Natural killer cell (primary cell): ENCODE measurements at regions not wholly inside any gene's neighbourhood (a gene's known extent, or its start where the extent isn't known, plus 50 kb on each side); places are given as distances from the start of the nearest gene placed in this dataset.

ENCODE experiments used
- ATAC-seq, 3 donors: fragments of 150-1000 bp in 2 of 3; fragments of 200-7000 bp in 1 of 3; cut with Tn5 transposase; 1 replicate in 1 of 3; 2 replicates in 2 of 3; pipeline ENCODE4 v1.10.0; 2021; ENCODE audit warnings: mild to moderate bottlenecking in 2 of 3, moderate library complexity in 2 of 3
- DNase-seq, 2 donors: peaks; one replicate each; pipeline versions ENCODE4 v3.0.0 to v3.0.0-alpha.2; 2013 to 2021; ENCODE audit warnings: mixed read lengths in 1 of 2
- H3K27ac ChIP-seq: one replicate; pipeline ENCODE4 v1.5.1; 2013; ENCODE audit warnings: mild to moderate bottlenecking, low read length
- H3K27me3 ChIP-seq: one replicate; pipeline ENCODE4 v1.6.1; 2013; ENCODE audit warnings: low read length; ENCODE audit not compliant: control insufficient read depth, insufficient read depth
- H3K36me3 ChIP-seq: one replicate; pipeline ENCODE4 v1.6.1; 2013; ENCODE audit warnings: low read length; ENCODE audit not compliant: control insufficient read depth, insufficient read depth
- H3K4me1 ChIP-seq: one replicate; pipeline ENCODE4 v1.6.1; 2013; ENCODE audit warnings: low read length; ENCODE audit not compliant: control insufficient read depth, insufficient read depth
- H3K4me3 ChIP-seq: one replicate; pipeline ENCODE4 v1.5.1; 2013; ENCODE audit warnings: low read length
- H3K9me3 ChIP-seq: one replicate; pipeline ENCODE4 v1.6.1; 2013; ENCODE audit warnings: low read length; ENCODE audit not compliant: control insufficient read depth, insufficient read depth
- H3K27ac Mint-ChIP-seq, 2 donors: one replicate each; pipeline ENCODE4 v1.8.0; 2022; ENCODE audit warnings: mild to moderate bottlenecking in 2 of 2, mixed read lengths in 2 of 2, moderate library complexity in 1 of 2
- H3K27me3 Mint-ChIP-seq, 2 donors: one replicate each; pipeline ENCODE4 v1.8.0; 2022; ENCODE audit warnings: low read depth in 2 of 2, mixed read lengths in 2 of 2
- H3K36me3 Mint-ChIP-seq: one replicate; pipeline ENCODE4 v1.8.0; 2022; ENCODE audit warnings: mixed read lengths
- H3K4me1 Mint-ChIP-seq, 2 donors: one replicate each; pipeline ENCODE4 v1.8.0; 2022; ENCODE audit warnings: mixed read lengths in 2 of 2
- H3K4me3 Mint-ChIP-seq: one replicate; pipeline ENCODE4 v1.8.0; 2022; ENCODE audit warnings: mild to moderate bottlenecking, moderate library complexity, mixed read lengths
- H3K9me3 Mint-ChIP-seq, 2 donors: one replicate each; pipeline ENCODE4 v1.8.0; 2022; ENCODE audit warnings: mixed read lengths in 2 of 2
- CTCF ChIP-seq: fragments of 200-600 bp; IDR thresholded peaks from one replicate; pipeline ENCODE4 v1.8.0; 2022; ENCODE audit warnings: antibody characterized with exemption
- WGBS: methylation state at CpG from one replicate; pipeline ENCODE4 v1.1.7; 2013; ENCODE audit warnings: missing lambda C conversion rate; ENCODE audit not compliant: insufficient coverage; 5-methylcytosine and 5-hydroxymethylcytosine counted together
- intact Hi-C: fragments of 100-400 bp; cut with micrococcal nuclease; formaldehyde crosslinking; loops from one replicate; pipeline ENCODE4 v1.14.2; 2022

- H3K4me3 Mint-ChIP-seq, result no peak overlapping the region
- intact Hi-C loops, result no loop called here
- H3K9me3 Mint-ChIP-seq, result peaks cover 10 to 19% of the 10 kb centered on the region in 2 donors
- Histone ChIP-seq H3K27me3 (no peaks in the 10 kb centered on the region), H3K4me1 (no peaks in the 10 kb centered on the region), H3K4me3 (no peak overlapping the region), H3K9me3 (no peaks in the 10 kb centered on the region), H3K27ac (no peak overlapping the region), H3K36me3 (no peaks in the 10 kb centered on the region)
- H3K27me3 Mint-ChIP-seq, result no peaks in the 10 kb centered on the region
- no peaks in the 10 kb centered on the region for H3K36me3 Mint-ChIP-seq
- TF ChIP-seq CTCF, result no peak
- ATAC-seq (no peak), DNase-seq (no peak)
- no peaks in the 10 kb centered on the region for H3K4me1 Mint-ChIP-seq
- H3K27ac Mint-ChIP-seq, result no peak overlapping the region
These were observed 126.3 kb downstream of the TRAM1L1 start for GRCh38 chr4:116959045-116959444.

GRCh38 chr4:116953947-116954346 lies 131.4 kb downstream of the TRAM1L1 start:
- no peak overlapping the region for H3K27ac Mint-ChIP-seq
- TF ChIP-seq CTCF, result no peak
- H3K27me3 ChIP-seq, result no peaks in the 10 kb centered on the region
- no peak overlapping the region for H3K4me3 ChIP-seq
- peaks cover 4 to 11% of the 10 kb centered on the region in 2 donors for H3K9me3 Mint-ChIP-seq
- no peak overlapping the region for H3K27ac ChIP-seq
- intact Hi-C loops, result no loop called here
- H3K9me3 ChIP-seq, result no peaks in the 10 kb centered on the region
- ATAC-seq (no peak), DNase-seq (no peak)
- H3K4me1 Mint-ChIP-seq, result no peaks in the 10 kb centered on the region
- H3K36me3 ChIP-seq, result no peaks in the 10 kb centered on the region
- no peaks in the 10 kb centered on the region for H3K27me3 Mint-ChIP-seq
- 80% methylated on average over 3 of the region's 3 CpGs for WGBS
- no peak overlapping the region for H3K4me3 Mint-ChIP-seq
- H3K36me3 Mint-ChIP-seq, result no peaks in the 10 kb centered on the region
- no peaks in the 10 kb centered on the region for H3K4me1 ChIP-seq

GRCh38 chr4:116952530-116953136 lies 132.7 kb downstream of the TRAM1L1 start:
- no peak overlapping the region for H3K4me3 Mint-ChIP-seq
- DNase-seq (no peak), ATAC-seq (no peak)
- Histone ChIP-seq H3K36me3 (no peaks in the 10 kb centered on the region), H3K9me3 (no peaks in the 10 kb centered on the region), H3K27ac (no peak overlapping the region), H3K27me3 (no peaks in the 10 kb centered on the region), H3K4me3 (no peak overlapping the region), H3K4me1 (no peaks in the 10 kb centered on the region)
- no peak for TF ChIP-seq CTCF
- H3K27ac Mint-ChIP-seq, result no peak overlapping the region
- no peaks in the 10 kb centered on the region for H3K4me1 Mint-ChIP-seq
- intact Hi-C loops, result no loop called here
- peaks cover 4 to 8% of the 10 kb centered on the region in 2 donors for H3K9me3 Mint-ChIP-seq
- H3K27me3 Mint-ChIP-seq, result no peaks in the 10 kb centered on the region
- 80% methylated on average over 5 of the region's 5 CpGs for WGBS
- H3K36me3 Mint-ChIP-seq, result no peaks in the 10 kb centered on the region

GRCh38 chr4:116949856-116950255 lies 135.5 kb downstream of the TRAM1L1 start:
- no peaks in the 10 kb centered on the region for H3K27me3 Mint-ChIP-seq
- no peaks in the 10 kb centered on the region for H3K9me3 ChIP-seq
- H3K36me3 Mint-ChIP-seq, result no peaks in the 10 kb centered on the region
- ATAC-seq, result no peak
- no peaks in the 10 kb centered on the region for H3K4me1 ChIP-seq
- no peak for DNase-seq
- H3K4me3 ChIP-seq, result no peak overlapping the region
- 80% methylated on average over 4 of the region's 4 CpGs for WGBS
- H3K9me3 Mint-ChIP-seq, result peaks cover 6 to 7% of the 10 kb centered on the region in 2 donors
- H3K27ac Mint-ChIP-seq, result no peak overlapping the region
- intact Hi-C loops, result no loop called here
- no peak for TF ChIP-seq CTCF
- no peaks in the 10 kb centered on the region for H3K27me3 ChIP-seq
- H3K4me1 Mint-ChIP-seq, result no peaks in the 10 kb centered on the region
- no peaks in the 10 kb centered on the region for H3K36me3 ChIP-seq
- H3K27ac ChIP-seq, result no peak overlapping the region
- H3K4me3 Mint-ChIP-seq, result no peak overlapping the region
